Epithelial cell of proximal tubule (primary cell): ENCODE measurements at regions not wholly inside any gene's neighbourhood (a gene's known extent, or its start where the extent isn't known, plus 50 kb on each side); places are given as distances from the start of the nearest gene placed in this dataset.

ENCODE experiments used
- DNase-seq: peaks from one replicate; pipeline ENCODE4 v3.0.0-alpha.2; 2011; ENCODE audit warnings: low read depth
- H3K4me3 ChIP-seq: 2 replicates; pipeline ENCODE4 v1.5.1; 2011; ENCODE audit warnings: low read depth, mild to moderate bottlenecking, low read length
- TF ChIP-seq, protein P1 (sequence below): conservative IDR thresholded peaks from 2 replicates; pipeline ENCODE4 v1.5.1; 2012; ENCODE audit warnings: low read depth, mild to moderate bottlenecking, low read length

DNA sequence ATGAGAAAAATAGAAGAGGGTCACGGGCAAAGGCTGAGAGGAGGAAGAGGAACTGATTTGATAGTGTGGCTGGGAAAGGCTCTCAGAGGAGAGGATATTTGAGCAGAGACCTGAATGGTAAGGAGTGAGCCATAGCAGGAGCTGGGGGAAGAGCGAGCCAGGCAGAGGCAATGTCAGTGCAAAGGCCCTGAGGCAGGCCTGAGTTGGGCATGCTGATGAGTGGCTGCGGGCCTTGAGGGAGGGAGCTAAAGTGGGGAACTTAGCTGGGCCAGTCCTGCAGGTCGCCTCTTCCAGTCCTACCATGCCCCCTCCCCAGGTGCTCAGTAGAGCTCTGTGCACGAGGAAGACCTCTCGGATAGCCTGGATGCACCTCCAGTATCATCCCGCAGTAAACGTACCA is 55.4 kb upstream of the FGFR2 start:
- TF ChIP-seq, protein P1, sequence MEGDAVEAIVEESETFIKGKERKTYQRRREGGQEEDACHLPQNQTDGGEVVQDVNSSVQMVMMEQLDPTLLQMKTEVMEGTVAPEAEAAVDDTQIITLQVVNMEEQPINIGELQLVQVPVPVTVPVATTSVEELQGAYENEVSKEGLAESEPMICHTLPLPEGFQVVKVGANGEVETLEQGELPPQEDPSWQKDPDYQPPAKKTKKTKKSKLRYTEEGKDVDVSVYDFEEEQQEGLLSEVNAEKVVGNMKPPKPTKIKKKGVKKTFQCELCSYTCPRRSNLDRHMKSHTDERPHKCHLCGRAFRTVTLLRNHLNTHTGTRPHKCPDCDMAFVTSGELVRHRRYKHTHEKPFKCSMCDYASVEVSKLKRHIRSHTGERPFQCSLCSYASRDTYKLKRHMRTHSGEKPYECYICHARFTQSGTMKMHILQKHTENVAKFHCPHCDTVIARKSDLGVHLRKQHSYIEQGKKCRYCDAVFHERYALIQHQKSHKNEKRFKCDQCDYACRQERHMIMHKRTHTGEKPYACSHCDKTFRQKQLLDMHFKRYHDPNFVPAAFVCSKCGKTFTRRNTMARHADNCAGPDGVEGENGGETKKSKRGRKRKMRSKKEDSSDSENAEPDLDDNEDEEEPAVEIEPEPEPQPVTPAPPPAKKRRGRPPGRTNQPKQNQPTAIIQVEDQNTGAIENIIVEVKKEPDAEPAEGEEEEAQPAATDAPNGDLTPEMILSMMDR, result no peak

GRCh38 chr10:121648493-121648892 is 50.2 kb upstream of the FGFR2 start:
- no peak for DNase-seq
- no peak overlapping the region for H3K4me3 ChIP-seq
- TF ChIP-seq, protein P1, result no peak

More for the DNA sequence above, 55.4 kb upstream of the FGFR2 start:
- no peak for DNase-seq
- no peak overlapping the region for H3K4me3 ChIP-seq

DNA sequence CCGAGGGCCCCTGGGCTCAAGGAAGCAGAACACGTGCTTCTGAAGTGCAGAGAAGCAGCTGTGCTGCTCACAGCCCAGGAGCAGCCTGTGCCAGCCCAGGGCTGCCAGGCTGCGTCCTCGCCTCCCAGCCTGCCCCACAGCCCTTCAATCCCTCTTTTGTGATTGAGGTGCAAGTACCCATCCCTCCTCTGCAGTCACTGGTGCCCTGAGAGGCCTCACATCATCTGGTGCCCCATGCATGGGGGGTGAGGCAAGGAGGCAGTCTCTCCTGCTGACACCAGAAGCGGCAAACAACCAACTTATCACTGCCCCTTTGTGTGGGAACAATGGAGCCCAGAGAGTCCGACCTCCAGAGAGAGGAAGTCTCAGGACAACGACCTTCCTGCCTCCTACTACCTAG is 49.8 kb upstream of the FGFR2 start:
- no peak for DNase-seq
- H3K4me3 ChIP-seq, result no peak overlapping the region
- TF ChIP-seq, protein P1, result no peak
